IPS-20b (cell line): ENCODE measurements at regions not wholly inside any gene's neighbourhood (a gene's known extent, or its start where the extent isn't known, plus 50 kb on each side); places are given as distances from the start of the nearest gene placed in this dataset.
"Not testable (repeated sequence)": the region's sequence is repeated elsewhere in the genome, so short reads cannot be mapped to it uniquely, and the experiment has no call there.

Experiments used
- H3K27ac ChIP-seq: one replicate; pipeline ENCODE4 v1.5.1; 2013; ENCODE audit warnings: low read length
- H3K27me3 ChIP-seq: 2 replicates; pipeline ENCODE4 v1.6.1; 2013; ENCODE audit warnings: mild to moderate bottlenecking, low read length, inconsistent platforms; ENCODE audit not compliant: insufficient read depth
- H3K36me3 ChIP-seq: 2 replicates; pipeline ENCODE4 v1.6.1; 2013; ENCODE audit warnings: low read depth, mild to moderate bottlenecking, inconsistent platforms, low read length, moderate library complexity; ENCODE audit not compliant: insufficient read depth
- H3K4me1 ChIP-seq: 2 replicates; pipeline ENCODE4 v1.6.1; 2013; ENCODE audit warnings: mild to moderate bottlenecking, control low read depth, inconsistent platforms, low read length, moderate library complexity; ENCODE audit not compliant: insufficient read depth
- H3K4me3 ChIP-seq: 2 replicates; pipeline ENCODE4 v1.5.1; 2013; ENCODE audit warnings: mild to moderate bottlenecking, low read length, inconsistent platforms
- H3K9ac ChIP-seq: 2 replicates; pipeline ENCODE4 v1.6.1; 2013; ENCODE audit warnings: low read depth, mild to moderate bottlenecking, inconsistent platforms, low read length, moderate library complexity
- H3K9me3 ChIP-seq: 2 replicates; pipeline ENCODE4 v1.6.1; 2013; ENCODE audit warnings: mild to moderate bottlenecking, low read depth, low read length, inconsistent platforms; ENCODE audit not compliant: insufficient read depth

GRCh38 chr5:164146223-164146622 lies 640.8 kb downstream of the MAT2B start:
- Histone ChIP-seq H3K27ac (no peak overlapping the region), H3K4me3 (no peak overlapping the region), H3K4me1 (peaks cover 26% of the 10 kb centered on the region), H3K9ac (no peak overlapping the region), H3K27me3 (no peaks in the 10 kb centered on the region), H3K36me3 (no peaks in the 10 kb centered on the region), H3K9me3 (no peaks in the 10 kb centered on the region)

DNA sequence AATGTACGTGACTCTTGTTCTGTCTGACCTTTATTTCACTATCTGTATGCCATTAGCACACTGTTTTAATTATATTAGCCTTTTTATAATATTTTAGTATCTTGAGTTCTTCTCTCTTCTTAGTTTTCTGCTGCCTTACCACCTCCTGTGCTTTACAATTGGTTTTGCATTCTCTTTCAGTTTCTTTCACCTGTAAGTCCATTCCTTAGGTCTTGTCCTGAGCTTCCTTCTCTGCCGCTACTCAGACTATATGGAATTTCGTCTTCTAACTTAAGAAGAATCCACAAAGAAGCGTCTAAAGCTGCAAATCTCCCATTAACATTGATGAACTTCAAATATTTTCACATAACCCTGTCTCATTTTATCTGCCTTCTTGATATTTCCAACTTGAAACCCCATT lies 642.9 kb downstream of the MAT2B start:
- Histone ChIP-seq H3K4me3 (peak overlapping the region; percentile 47; the same call in 1 of the 2 replicates), H3K9ac (no peak overlapping the region), H3K27me3 (no peaks in the 10 kb centered on the region), H3K9me3 (no peaks in the 10 kb centered on the region), H3K36me3 (no peaks in the 10 kb centered on the region), H3K4me1 (peaks cover 26% of the 10 kb centered on the region), H3K27ac (no peak overlapping the region)

DNA sequence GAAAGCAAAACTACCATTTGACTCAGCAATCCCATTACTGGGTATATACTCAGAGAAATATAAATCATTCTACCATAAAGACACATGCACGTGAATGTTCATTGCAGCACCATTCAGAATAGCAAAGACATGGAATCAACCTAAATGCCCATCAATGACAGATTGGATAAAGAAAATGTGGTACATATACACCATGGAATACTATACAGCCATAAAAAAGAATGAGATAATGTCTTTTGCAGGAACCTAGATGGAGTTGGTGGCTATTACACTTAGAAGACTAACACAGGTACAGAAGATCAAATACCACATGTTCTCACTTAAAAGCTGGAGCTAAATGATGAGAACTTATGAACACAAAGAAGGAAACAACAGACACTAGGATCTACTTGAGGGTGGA lies 647.1 kb downstream of the MAT2B start:
- not testable (repeated sequence) for H3K9me3 ChIP-seq, H3K27ac ChIP-seq, H3K27me3 ChIP-seq

DNA sequence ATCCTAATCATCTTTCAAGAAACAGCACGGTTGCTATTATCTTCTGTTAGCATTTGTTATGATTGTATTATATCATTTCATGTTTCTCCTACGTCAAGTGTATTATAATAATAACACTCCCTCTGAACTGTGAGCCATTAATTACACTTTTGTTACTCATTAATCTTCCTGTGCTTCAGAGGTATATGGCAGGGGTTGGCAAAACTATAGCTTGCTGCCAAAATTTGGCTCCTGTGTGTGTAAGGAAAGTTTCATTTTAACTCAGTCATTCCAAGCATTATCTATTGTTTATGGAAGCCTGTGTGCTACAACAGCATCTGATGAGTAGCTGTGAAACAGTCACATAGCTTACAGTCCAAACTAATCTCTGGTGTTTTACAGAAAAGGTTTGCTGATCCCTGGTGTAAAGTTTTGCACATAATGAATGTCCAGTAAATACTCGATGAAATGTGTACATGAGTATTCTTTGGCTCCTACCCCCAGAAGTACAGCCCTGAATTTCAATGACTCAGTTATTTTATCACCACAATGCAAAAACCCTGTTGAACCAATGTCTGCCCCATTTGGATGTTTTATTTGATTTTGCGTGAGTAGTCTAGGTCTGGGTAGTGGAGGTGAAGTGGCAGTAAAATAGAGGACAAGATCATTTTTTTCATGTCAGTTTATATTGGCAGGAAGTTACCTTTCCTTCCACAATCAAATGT lies 648.2 kb downstream of the MAT2B start:
- no peaks in the 10 kb centered on the region for H3K27me3 ChIP-seq
- peaks cover 7% of the 10 kb centered on the region for H3K4me1 ChIP-seq
- no peak overlapping the region for H3K4me3 ChIP-seq
- H3K36me3 ChIP-seq: no peaks in the 10 kb centered on the region
- H3K9ac ChIP-seq: no peak overlapping the region
- no peaks in the 10 kb centered on the region for H3K9me3 ChIP-seq
- no peak overlapping the region for H3K27ac ChIP-seq

More for the DNA sequence above, 647.1 kb downstream of the MAT2B start:
- not testable (repeated sequence) for H3K36me3 ChIP-seq, H3K4me3 ChIP-seq, H3K9ac ChIP-seq
- peaks cover 16% of the 10 kb centered on the region for H3K4me1 ChIP-seq

- Histone ChIP-seq H3K27me3 (no peaks in the 10 kb centered on the region), H3K9ac (no peak overlapping the region), H3K4me1 (no peaks in the 10 kb centered on the region), H3K36me3 (no peaks in the 10 kb centered on the region), H3K9me3 (no peaks in the 10 kb centered on the region), H3K4me3 (no peak overlapping the region), H3K27ac (no peak overlapping the region)
Observed at GRCh38 chr5:164170814-164171213, 665.4 kb downstream of the MAT2B start.

DNA sequence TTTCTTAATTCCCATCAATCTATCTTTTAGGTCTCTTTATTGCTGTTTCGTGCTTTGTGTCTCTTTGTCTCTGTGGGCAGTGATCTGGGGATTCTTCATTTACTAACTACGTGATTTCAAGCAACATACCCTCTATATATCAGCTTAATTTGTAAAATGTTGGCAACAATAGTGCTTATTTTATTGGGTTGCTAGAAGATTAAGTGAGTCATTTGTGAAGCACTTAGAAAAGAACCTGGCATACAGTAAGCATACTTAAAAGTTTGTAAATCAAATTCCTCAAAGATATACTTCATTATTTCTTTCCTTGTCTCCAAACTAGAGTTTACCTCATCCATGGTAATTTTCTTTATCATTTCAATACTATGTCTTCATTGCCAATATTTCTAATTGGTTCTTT lies 669.7 kb downstream of the MAT2B start:
- Histone ChIP-seq H3K4me3 (no peak overlapping the region), H3K27ac (no peak overlapping the region), H3K36me3 (no peaks in the 10 kb centered on the region)

DNA sequence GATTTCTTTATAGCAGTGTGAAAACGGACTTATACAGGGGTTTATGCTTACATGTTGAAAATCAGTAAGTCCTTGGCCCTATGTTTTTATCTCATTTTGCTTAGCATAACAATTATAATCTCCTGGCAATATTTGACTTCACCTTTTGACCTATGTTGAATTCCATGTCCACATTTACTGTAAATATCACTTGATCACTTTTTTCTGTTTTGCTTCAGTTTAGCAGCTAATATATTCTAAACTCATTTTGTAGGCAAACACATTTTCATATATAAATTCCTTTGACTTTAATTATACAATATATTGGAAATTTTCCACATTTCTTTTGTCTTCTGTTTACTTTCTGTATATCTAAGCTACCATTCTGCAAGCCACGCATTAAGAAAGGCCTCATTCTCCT lies 674.0 kb downstream of the MAT2B start:
- Histone ChIP-seq H3K36me3 (no peaks in the 10 kb centered on the region), H3K4me3 (no peak overlapping the region), H3K27me3 (no peaks in the 10 kb centered on the region), H3K4me1 (peaks cover 11% of the 10 kb centered on the region; the same call in 1 of the 2 replicates), H3K27ac (no peak overlapping the region), H3K9ac (no peak overlapping the region), H3K9me3 (no peaks in the 10 kb centered on the region)

More for the DNA sequence above, 669.7 kb downstream of the MAT2B start:
- Histone ChIP-seq H3K4me1 (no peaks in the 10 kb centered on the region), H3K9me3 (no peaks in the 10 kb centered on the region), H3K9ac (no peak overlapping the region), H3K27me3 (no peaks in the 10 kb centered on the region)

DNA sequence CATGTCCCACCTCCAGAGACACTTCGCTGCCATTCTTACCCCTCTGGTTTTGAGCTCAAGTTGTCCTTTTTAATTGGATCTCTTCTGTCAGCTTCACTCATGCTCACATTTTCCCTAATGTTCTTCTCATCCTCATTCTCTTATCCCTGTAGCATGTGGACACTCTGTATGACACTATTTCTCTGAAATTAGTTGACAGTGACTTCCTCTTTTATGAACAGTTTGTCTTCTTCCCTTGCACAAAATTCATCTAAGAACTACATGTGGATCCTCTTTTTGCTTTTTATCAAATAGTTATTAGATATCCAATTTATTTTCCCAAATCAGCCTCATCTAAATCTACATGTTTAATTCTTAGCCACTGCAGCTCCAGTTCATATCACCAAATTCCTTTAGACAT lies 676.2 kb downstream of the MAT2B start:
- H3K9me3 ChIP-seq: no peaks in the 10 kb centered on the region
- H3K4me1 ChIP-seq: peaks cover 15% of the 10 kb centered on the region; the same call in 1 of the 2 replicates
- no peak overlapping the region for H3K9ac ChIP-seq
- no peak overlapping the region for H3K27ac ChIP-seq
- no peak overlapping the region for H3K4me3 ChIP-seq
- H3K36me3 ChIP-seq: no peaks in the 10 kb centered on the region
- no peaks in the 10 kb centered on the region for H3K27me3 ChIP-seq

DNA sequence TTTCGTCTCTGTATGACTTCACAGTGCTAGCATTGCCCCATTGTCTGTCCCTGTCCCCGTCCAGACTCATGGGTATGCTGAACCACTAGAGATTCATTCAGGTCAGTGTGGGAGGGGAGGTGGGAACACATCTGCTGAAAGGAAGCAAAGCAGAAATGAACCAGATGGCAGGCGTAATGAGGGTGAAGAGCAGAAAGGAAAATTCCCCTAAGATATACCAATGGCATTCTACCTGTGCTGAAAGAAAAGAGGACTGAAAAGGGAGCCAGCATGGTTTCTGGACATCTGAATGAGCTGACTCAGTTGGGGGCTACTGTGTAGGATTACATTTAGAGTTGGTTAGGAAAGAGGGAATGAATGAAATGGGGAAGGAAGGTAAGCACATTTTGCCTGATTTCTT lies 678.7 kb downstream of the MAT2B start:
- Histone ChIP-seq H3K9ac (0 out of 2 replicates have a peak overlapping the region, but pooled peaks have one; percentile 25), H3K27me3 (no peaks in the 10 kb centered on the region), H3K4me3 (peak overlapping the region; percentile 14; the same call in 1 of the 2 replicates), H3K36me3 (no peaks in the 10 kb centered on the region), H3K9me3 (no peaks in the 10 kb centered on the region), H3K27ac (peak overlapping the region; percentile 65), H3K4me1 (peaks cover 24% of the 10 kb centered on the region; the same call in 1 of the 2 replicates)

DNA sequence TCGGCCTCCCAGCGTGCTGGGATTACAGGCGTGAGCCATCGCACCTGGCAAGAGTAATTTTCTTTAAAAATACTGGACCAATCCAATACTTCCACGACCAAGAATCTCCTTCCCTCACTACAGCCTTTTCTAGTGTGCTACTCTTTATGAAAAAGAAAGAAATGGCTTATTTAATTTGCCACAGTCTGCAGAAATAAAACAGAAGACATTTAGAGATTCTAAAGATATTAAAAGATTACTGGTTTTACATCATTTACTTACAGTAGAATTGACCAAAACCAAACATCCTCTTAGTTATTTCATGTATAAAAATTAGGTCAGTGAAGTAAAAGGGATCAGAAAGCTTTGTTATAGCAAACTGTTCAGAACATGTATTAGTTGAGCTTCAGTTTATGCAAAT lies 679.6 kb downstream of the MAT2B start:
- Histone ChIP-seq H3K4me3 (no peak overlapping the region), H3K9me3 (no peaks in the 10 kb centered on the region), H3K27me3 (no peaks in the 10 kb centered on the region), H3K36me3 (no peaks in the 10 kb centered on the region), H3K4me1 (peaks cover 27% of the 10 kb centered on the region; the same call in 1 of the 2 replicates), H3K27ac (no peak overlapping the region), H3K9ac (no peak overlapping the region)

DNA sequence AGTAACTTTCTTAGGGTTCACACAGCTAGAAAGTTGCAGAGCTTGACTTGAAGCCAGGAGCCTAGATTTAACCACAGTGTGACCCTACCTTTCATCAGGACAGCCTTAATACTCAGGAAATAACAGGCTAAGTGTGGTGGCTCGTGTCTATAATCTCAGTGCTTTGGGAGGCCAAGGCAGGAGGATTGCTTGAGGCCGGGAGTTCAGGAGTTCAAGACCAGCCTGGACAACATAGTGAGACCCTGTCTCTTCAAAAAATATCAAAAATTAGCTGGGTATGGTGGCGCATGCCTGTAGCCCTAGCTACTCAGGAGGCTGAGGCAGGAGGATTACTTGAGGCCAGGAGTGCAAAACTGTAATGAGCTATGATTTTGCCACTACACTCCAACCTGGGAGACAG lies 681.1 kb downstream of the MAT2B start:
- Histone ChIP-seq H3K4me3 (no peak overlapping the region), H3K4me1 (peaks cover 27% of the 10 kb centered on the region; the same call in 1 of the 2 replicates), H3K36me3 (no peaks in the 10 kb centered on the region), H3K27ac (no peak overlapping the region), H3K9me3 (no peaks in the 10 kb centered on the region), H3K9ac (no peak overlapping the region), H3K27me3 (no peaks in the 10 kb centered on the region)

GRCh38 chr5:164187785-164188184 lies 682.4 kb downstream of the MAT2B start:
- H3K36me3 ChIP-seq: no peaks in the 10 kb centered on the region
- H3K27me3 ChIP-seq: no peaks in the 10 kb centered on the region
- no peak overlapping the region for H3K27ac ChIP-seq
- H3K9me3 ChIP-seq: no peaks in the 10 kb centered on the region
- H3K9ac ChIP-seq: no peak overlapping the region
- H3K4me1 ChIP-seq: peaks cover 27% of the 10 kb centered on the region; the same call in 1 of the 2 replicates
- no peak overlapping the region for H3K4me3 ChIP-seq
